PFSK-1 (cell line): ENCODE measurements at regions not wholly inside any gene's neighbourhood (a gene's known extent, or its start where the extent isn't known, plus 50 kb on each side); places are given as distances from the start of the nearest gene placed in this dataset.

Source experiments
- FOXP2 ChIP-seq: optimal IDR thresholded peaks from 2 replicates; pipeline ENCODE3; 2011; ENCODE audit warnings: borderline replicate concordance, control low read depth, inconsistent platforms; ENCODE audit not compliant: insufficient read depth; ENCODE audit errors: extremely low read length, extremely low read depth
- POLR2AphosphoS5 ChIP-seq: IDR thresholded peaks from 2 replicates; pipeline ENCODE4 v1.6.1; 2012; ENCODE audit warnings: low read depth, mild to moderate bottlenecking, control low read depth, low read length, moderate library complexity
- REST ChIP-seq, 2 experiments: IDR thresholded peaks; 2 replicates each; pipeline versions ENCODE4 v1.6.1 to v1.8.0; 2011 to 2012; ENCODE audit warnings: low read depth in 2 of 2, low read length in 2 of 2, control low read depth in 1 of 2, inconsistent platforms in 1 of 2, mild to moderate bottlenecking in 1 of 2, moderate library complexity in 1 of 2; ENCODE audit not compliant: insufficient read depth in 1 of 2
- SIN3A ChIP-seq: IDR thresholded peaks from 2 replicates; pipeline ENCODE4 v1.6.1; 2012; ENCODE audit warnings: mild to moderate bottlenecking, low read length, moderate library complexity, borderline replicate concordance; ENCODE audit not compliant: insufficient read depth
- TAF1 ChIP-seq: IDR thresholded peaks from 2 replicates; pipeline ENCODE4 v1.6.1; 2012; ENCODE audit warnings: low read length, control low read depth, borderline replicate concordance; ENCODE audit not compliant: insufficient read depth

GRCh38 chr6:146884728-146885127, 286.0 kb downstream of the ADGB start:
- no peak for TF ChIP-seq REST (IDR thresholded peaks at IDR 0.05; ENCODE audit: insufficient read depth in 1 of 2, low read depth in 2 of 2, low read length in 2 of 2)
- no peak for TF ChIP-seq TAF1
- TF ChIP-seq FOXP2, result no peak

- TF ChIP-seq TAF1, result no peak
- no peak for TF ChIP-seq FOXP2
- no peak for TF ChIP-seq SIN3A
- no peak for TF ChIP-seq POLR2AphosphoS5
- TF ChIP-seq REST (IDR thresholded peaks at IDR 0.05; ENCODE audit: insufficient read depth in 1 of 2, low read depth in 2 of 2, low read length in 2 of 2), result no peak
Observed at GRCh38 chr6:146885708-146886457, 287.1 kb downstream of the ADGB start.

GRCh38 chr6:146886587-146887446, 288.0 kb downstream of the ADGB start:
- TF ChIP-seq POLR2AphosphoS5 (no peak), FOXP2 (no peak), TAF1 (no peak), REST (IDR thresholded peaks at IDR 0.05; ENCODE audit: insufficient read depth in 1 of 2, low read depth in 2 of 2, low read length in 2 of 2) (no peak), SIN3A (no peak)

GRCh38 chr6:146887447-146888077, 288.8 kb downstream of the ADGB start:
- no peak for TF ChIP-seq TAF1

- no peak for TF ChIP-seq SIN3A
- TF ChIP-seq POLR2AphosphoS5, result no peak
Observed at GRCh38 chr6:146889303-146889702, 290.5 kb downstream of the ADGB start.

GRCh38 chr6:146890172-146890571, 291.4 kb downstream of the ADGB start:
- no peak for TF ChIP-seq POLR2AphosphoS5
- TF ChIP-seq TAF1, result no peak
- no peak for TF ChIP-seq REST (IDR thresholded peaks at IDR 0.05; ENCODE audit: insufficient read depth in 1 of 2, low read depth in 2 of 2, low read length in 2 of 2)
- TF ChIP-seq SIN3A, result no peak
- TF ChIP-seq FOXP2, result no peak
